ENCODE measurements at regions not wholly inside any gene's neighbourhood (a gene's known extent, or its start where the extent isn't known, plus 50 kb on each side); places are given as distances from the start of the nearest gene placed in this dataset.
"Not testable (repeated sequence)": the region's sequence is repeated elsewhere in the genome, so short reads cannot be mapped to it uniquely, and the experiment has no call there.

GRCh38 chr15:34528055-34528754, 55.2 kb downstream of the GOLGA8B start:
- not testable (repeated sequence) for DNase-seq

GRCh38 chr15:34527641-34528040, 55.8 kb downstream of the GOLGA8B start:
- DNase-seq: not testable (repeated sequence)

GRCh38 chr15:34523849-34524248, 59.6 kb downstream of the GOLGA8B start:
- not testable (repeated sequence) for DNase-seq

GRCh38 chr15:34522601-34523000, 60.9 kb downstream of the GOLGA8B start:
- DNase-seq: not testable (repeated sequence)

- not testable (repeated sequence) for DNase-seq
Observed at GRCh38 chr15:34521802-34522485, 61.5 kb downstream of the GOLGA8B start.

GRCh38 chr15:34520566-34520965, 62.9 kb downstream of the GOLGA8B start:
- no peak for DNase-seq

GRCh38 chr15:34520010-34520409, 63.4 kb downstream of the GOLGA8B start:
- not testable (repeated sequence) for DNase-seq

GRCh38 chr15:34514251-34514670, 69.2 kb downstream of the GOLGA8B start:
- DNase-seq: peak; percentile 25 to 26

GRCh38 chr15:34512628-34513027, 70.8 kb downstream of the GOLGA8B start:
- no peak for DNase-seq

- no peak for DNase-seq
Observed at GRCh38 chr15:34501131-34501530, 63.5 kb upstream of the GOLGA8A start.

- no peak for DNase-seq
Observed at GRCh38 chr15:34496207-34496995, 58.8 kb upstream of the GOLGA8A start.

- DNase-seq: not testable (repeated sequence)
Observed at GRCh38 chr15:34495707-34496106, 58.1 kb upstream of the GOLGA8A start.

- no peak for DNase-seq
Observed at GRCh38 chr15:34494084-34494399, 56.4 kb upstream of the GOLGA8A start.

GRCh38 chr15:34493001-34493400, 55.4 kb upstream of the GOLGA8A start:
- DNase-seq: no peak

GRCh38 chr15:34491488-34491887, 53.9 kb upstream of the GOLGA8A start:
- DNase-seq: not testable (repeated sequence)

GRCh38 chr15:34490417-34491193, 53.0 kb upstream of the GOLGA8A start:
- DNase-seq: no peak

- not testable (repeated sequence) for DNase-seq
Observed at GRCh38 chr15:34488973-34489959, 51.7 kb upstream of the GOLGA8A start.
